NCI-H1092 (cell line): ENCODE measurements at regions not wholly inside any gene's neighbourhood (a gene's known extent, or its start where the extent isn't known, plus 50 kb on each side); places are given as distances from the start of the nearest gene placed in this dataset.

Experiments
- DNase-seq: peaks from one replicate; lab custom pipeline; 2025; lab: John Stamatoyannopoulos, UW

DNA sequence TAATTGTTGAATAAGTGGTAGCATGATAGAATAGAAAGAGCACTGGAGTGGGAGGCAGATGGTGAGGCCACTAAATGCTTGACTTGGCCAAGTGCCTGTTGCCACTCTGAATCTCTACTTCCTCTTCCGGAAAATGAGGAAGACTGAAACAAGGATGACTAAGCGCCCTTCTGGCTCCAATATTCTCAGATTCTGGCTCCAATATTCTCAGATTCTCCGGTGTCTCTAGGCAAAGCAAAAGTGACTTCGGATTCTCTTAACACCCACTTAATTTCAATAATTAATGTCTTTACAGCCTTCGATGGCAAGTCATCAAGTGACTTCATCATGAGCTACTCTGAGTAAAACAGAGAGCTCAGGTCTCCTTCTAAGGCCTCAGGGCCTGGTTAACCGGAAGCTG, 402.2 kb upstream of the FGF13 start:
- DNase-seq: no peak

DNA sequence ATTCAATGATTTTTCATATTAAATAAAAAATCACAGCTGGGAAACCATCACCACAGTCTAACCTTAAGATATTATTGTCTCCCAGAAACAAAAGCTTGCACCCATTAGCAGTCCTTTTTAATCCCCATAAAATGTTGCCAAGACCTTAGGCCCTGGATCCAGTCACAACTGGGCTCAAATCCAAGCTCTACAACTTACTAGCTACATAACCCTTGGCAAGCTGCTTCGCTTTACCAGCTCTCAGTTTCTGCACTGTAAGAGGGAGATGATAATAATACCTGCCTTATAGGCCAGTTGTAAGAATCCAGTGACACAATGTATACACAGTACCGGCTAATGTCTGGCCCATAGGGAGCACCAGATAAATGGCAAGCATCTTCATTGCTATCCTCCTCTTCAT, 400.9 kb upstream of the FGF13 start:
- DNase-seq: peak; percentile 40

DNA sequence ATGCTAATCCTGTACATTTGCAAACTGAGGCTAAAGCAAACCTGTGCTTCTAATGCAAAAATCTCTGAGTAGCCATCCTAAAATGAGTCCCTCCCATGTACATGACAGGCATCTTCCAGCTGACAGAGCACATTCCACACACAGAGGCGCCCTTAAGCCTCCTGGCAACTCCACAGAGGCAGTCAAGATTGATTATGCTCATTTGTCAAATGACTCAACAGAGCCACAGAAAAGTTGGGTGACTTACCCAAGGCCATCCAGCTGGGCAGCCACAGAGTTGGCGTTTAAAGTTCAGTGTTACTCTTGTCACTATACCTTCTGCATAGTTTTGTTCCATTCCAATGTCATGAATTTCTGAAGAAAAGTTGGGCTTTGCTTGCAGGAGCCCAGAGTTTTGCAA, 394.6 kb upstream of the FGF13 start:
- no peak for DNase-seq

DNA sequence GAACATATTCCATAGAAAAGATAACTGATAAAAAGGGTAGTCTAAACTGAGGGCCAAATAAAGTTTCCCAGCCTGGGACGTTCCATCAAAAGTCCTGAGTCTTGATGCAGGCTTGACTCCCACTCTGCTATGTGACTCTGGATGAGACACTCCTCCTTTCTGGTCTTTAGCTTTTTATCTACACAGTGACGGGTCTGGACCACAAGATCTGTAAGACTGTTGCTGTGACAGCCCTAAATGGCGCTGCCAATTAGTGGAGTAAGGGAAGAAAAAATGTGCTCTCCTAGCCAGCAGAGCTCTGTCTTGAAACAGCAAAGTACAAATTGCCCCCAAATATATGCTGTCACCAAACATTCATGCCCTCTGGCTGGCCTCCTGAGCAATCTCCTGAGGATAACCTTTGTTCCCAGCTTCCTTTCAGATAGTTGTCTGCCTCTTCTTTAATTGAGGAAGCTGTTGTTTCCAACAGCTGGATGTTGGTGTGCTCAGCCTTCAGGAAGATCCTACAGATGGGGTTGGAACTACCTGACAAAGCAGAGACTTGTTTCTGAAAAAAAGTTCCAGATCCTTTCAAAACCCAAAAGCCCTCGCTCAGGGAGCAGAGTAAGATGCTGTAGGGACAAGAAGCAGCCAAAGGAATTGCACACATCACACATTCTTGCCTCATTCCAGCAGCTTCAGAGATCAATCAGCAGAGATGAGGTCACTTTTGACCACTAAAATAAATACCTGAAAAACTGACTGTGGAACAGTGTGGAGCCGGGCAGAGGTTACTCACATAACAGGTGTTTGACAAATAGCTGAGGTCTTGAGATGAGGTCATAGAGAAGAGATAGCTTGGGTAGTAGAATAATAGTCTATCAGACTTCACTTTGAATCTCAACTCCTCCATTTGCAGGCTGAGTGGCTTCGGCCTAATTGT, 383.4 kb upstream of the FGF13 start:
- DNase-seq: no peak

DNA sequence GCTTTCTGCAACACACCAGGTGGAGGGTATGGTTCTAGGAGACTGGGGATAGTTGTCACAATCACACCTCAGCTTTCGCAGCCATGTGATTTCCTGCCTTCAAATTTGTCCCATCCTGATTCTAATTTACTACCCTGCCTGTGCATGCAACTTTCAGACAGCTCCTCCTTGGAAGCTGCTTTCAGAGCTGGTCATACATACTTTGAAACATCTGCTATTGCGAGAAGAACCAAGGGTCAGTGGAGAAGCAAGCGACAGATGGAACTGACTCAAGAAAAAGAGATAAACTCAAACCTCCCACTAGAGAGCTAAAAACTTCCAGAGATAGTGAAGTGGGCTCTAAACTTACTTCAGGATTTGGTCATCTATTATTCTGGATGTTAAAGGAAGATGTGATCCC, 381.7 kb upstream of the FGF13 start:
- no peak for DNase-seq

DNA sequence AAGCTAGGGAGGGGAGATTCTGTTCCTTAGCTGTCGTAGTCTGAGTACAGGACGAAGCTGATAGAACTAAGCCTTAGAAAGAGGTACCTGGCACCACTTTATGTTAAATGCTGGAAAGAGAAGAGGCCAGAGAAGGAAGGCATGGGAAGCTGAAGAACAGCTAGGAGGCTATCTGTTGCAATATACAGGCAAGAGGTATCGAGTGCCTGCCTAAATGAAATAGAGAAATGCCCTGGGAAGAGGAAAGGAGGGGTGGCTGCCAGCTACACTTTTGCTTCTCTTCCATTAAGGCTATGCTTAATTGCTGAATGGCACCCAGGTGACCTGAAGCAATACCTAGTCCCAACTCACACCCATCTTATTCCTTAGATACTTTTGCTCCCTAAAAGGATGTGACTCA, 380.4 kb upstream of the FGF13 start:
- no peak for DNase-seq

DNA sequence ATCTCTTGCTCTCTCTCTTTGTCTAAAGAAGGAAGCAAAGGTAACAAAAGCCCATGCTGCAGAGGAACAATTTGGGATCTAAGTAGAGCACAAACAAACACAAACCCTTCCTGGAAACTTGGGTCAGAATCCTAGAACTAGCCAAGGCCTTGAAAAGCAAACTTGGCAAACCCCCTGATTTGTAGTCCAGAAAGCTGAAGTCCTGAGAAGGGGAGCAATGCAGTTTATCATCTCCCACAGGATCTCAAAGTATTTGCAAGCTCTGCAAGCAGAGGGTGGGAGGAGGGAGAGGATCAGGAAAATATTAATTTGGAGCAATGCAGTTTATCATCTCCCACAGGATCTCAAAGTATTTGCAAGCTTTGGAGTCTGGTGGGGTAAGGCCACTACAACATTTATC, 379.5 kb upstream of the FGF13 start:
- no peak for DNase-seq

DNA sequence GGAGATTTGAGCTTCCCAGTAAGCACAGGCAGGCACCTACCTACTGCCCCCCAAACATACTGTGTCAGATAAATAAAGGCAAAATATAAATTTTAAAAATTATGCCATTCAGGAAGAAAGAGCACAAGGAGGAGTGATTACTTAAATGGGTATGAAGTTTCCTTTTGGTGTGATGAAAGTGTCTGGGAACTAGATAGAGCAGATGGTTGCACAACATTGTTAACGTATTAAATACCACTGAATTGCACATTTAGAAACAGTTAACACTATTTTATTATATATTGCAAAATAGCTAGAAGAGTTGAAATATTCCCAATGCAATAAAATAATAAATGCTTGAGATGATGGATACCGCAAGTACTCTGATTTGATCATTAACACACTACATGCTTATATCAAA, 374.7 kb upstream of the FGF13 start:
- no peak for DNase-seq

DNA sequence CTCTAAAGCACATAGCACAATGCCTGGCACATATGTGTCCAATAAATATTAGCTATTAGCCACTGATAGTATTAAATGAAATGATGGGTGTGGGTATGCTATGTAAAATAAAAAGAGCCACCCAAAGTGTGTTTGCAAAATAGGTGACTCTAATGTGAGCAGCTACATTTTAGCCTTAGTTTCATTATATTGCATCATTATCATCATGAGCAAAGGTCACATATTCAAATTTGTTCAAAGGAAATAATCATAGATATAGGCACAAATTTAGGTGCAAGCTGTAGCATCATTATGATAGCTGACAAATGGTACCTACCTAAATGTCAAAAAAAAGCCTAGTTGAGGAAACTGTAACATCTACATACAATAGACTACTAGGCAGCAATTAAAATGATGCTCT, 373.9 kb upstream of the FGF13 start:
- no peak for DNase-seq

DNA sequence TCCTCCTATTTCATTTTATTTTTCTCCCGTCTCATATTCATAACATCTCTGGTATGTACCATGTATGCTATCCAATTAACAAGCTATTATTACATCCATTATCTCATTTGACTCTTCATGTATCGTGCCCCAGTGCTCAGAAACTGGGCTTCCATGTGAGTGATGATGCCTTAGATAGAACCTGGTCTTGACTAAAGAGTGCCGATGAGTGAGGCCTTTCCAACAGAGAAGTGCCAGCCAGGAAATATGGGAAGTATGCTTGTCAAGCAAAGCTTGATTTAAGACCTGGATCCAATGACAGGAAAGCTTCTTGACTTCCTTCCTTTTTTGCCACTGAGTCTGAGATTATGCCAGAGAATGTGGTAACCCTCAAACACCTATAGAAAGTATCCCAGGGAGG, 371.7 kb upstream of the FGF13 start:
- no peak for DNase-seq

DNA sequence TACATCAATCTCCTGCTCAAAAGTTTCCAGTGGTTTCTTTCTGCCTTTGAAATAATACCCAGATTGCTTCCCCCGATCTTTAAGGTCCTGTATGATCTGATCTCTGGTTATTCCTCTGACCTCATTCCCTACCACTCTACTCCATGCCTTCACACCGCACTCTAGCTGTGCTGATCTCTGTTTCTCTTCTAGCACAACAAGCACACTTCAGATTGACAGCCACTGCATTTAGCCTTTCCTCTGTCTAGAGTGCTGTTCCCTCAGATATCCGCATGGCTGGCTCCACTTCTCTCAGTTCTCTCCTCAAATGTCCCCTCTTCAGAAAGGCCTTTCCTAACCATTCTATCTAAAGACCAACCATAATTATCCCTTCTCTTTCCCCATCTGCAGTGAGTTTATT, 370.4 kb upstream of the FGF13 start:
- no peak for DNase-seq

DNA sequence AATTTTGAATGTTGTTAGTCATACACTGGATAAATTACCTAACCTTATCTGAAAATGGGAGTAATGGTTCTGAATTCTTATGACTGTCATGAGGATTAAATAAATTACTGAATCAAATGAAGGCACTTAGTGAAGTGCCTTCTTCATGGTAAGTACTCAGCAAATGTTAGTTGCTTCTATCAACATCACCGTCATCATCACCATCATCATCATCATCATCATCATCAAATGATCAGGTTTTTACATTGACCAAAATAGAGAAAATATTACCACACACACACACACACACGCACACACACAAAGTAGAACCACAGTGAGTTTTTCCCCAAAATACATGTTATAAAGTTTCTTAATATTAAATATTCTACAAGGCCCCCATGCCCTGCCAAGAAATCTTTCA, 368.3 kb upstream of the FGF13 start:
- DNase-seq: no peak

DNA sequence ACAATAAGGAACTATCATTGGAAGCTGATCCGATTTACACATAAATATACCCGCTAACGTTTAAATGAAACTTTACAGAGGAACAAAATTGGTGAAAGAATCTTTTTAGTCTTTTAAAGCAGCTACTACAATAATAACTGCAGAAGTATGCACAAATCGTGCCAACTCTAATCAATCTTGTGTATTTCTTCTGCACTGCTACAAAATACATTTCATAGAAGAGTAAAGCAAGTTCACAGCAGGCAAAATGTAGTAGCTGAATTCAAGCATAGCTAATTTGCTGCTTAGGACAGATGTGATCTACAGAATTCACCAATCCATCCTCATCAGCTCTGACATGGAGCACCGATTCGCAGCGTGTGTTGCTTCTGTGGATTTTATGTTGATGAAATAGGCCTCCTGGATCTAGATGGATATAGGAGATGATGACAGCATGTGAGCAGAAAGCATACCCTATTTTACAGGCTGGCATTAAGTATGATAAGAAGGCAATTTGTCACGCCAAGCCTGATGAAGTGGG, 367.3 kb upstream of the FGF13 start:
- DNase-seq: no peak

DNA sequence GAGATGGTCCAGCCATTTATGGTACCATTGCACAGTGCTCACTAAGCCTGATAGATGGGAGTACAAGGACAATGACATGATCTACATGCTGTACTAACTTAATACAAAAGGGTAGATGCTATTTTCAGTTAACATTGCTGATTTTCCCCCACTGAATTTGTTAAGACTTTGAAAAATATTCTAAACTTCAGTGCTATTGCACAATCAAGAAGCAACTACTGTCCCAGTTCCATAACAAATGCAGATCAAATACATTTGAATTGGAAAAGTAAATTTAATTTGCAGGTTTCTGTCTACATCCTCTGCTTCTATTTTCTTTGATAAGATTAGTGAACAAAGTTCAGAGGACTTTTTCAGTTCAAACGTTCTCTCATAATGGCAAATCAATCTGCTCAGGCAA, 366.8 kb upstream of the FGF13 start:
- no peak for DNase-seq

DNA sequence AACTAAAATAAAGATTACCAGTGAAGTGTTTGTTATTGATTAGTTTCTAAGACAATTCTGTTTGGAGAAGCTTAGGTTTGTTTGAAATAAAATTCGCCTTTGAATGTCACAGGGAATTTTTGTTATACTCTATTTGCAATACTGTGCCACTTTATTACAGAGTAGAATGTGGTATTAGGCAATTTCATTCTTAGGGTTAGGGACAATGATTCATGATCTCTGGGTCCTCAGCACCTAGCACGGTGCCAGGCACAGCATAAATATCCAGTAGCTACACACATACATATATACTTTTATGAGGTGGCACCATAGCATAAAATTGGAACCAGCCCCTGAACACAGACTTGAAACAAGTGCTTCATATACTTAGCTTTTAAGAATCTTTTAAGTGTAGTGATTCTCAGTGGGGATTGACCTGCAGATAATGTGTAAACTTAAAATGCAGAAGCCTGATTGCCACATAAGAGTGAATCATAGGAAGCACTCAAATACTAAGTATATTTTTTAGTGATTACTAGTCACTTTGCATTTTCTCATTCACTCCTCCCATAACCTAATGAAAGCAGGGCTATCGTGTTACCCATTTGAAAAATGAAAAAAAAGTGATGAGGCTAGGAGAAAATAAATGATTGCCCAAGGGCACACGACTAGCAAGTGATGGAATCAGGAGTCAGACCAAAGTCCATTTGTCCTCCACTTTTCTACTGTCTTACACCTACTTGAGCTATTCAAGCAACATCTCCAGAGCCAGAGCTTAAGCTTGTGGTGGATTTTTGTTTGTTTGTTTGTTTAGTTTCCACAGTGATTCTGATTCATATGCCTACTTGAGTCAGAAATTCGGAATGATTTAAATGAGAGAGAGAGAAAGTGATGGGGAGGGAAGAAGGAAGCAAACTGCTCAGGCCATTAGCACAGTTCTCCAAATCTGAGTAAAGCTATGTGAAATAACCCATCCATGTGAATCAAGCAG, 366.0 kb upstream of the FGF13 start:
- DNase-seq: no peak

DNA sequence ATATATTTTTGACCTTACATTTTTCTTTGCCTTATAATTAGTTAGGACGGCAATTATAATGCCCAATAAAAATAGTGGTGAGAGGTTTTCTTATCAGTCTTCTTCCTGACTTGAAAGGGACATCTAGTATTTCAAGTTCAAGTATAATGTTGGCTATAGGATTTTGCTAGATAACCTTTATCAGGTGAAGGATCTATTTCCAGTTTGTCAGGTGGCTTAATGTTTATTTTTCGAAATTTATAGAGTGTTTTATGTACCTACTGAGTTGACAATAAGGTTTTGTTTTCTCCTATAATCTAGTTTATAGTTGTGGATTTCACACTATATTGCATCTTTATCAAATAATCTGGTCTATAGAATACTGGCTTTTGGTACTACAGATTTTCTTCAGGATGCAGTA, 351.8 kb upstream of the FGF13 start:
- DNase-seq: no peak

DNA sequence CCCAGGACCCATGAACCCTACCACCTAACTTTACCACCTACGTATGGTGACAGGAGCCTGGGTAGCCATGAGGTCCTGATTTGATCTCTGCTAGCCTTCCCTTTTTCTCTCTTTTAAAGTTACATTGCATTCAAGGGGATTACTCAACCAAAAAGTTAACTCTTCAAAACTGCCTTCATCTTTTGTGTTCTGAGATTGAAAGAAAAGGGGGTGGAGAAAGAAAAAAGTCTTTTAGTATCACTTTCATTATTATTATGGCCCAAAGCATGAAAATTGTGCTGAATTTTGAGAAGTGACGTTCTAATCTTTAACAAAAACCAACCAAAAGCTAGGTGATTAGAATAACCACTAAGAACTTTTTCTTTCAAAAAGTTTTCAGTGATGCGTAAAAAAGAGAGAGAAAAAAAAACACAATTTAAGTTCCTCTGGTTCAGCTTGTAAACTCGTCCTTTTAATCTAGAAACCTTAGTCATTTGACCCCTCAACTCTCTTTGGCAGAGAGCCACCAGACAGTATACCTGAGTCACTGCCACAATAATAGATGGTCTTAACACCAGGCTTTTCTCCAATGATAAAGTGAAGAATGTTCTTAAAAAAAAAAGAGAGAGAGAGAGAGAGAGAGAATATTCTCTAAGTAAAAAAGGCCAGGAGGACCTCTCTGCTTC, 347.4 kb upstream of the FGF13 start:
- no peak for DNase-seq

DNA sequence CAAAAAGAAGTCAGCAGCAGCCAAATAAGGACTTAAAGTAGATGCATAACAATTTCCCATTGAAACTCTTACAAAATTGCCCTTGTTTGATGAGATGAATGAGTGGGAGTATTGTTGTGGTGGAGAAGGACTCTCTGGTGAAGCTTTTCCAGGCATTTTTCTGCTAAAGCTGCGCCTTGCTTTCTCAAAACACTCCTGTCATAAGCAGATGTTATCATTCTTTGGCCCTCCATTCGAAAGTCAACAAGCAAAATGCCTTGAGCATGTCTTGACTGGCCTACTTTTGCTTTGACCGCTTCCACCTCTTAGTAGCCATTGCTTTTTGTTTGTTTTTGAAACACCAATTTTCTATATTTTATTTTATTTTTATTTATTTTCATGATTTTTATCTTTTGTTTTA, 340.9 kb upstream of the FGF13 start:
- no peak for DNase-seq

DNA sequence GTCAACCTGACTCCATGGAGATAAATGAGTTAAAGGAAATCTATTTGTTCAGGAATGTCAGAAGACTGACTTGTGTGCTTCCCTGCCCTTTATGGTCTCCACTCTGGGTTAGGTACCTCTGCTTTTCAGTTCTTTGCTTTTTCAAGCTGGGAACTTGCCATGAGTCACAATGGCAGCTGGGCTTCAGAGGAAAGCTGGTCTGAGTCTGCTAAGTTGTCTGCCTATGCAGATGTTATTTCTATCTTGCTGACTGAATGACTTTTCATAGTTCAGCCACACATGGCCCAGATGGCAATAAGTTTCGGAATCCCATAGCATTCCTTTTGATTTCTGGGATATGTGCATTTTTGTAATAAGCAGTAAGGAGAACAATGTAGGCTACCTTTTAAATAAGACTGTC, 337.9 kb upstream of the FGF13 start:
- DNase-seq: no peak

DNA sequence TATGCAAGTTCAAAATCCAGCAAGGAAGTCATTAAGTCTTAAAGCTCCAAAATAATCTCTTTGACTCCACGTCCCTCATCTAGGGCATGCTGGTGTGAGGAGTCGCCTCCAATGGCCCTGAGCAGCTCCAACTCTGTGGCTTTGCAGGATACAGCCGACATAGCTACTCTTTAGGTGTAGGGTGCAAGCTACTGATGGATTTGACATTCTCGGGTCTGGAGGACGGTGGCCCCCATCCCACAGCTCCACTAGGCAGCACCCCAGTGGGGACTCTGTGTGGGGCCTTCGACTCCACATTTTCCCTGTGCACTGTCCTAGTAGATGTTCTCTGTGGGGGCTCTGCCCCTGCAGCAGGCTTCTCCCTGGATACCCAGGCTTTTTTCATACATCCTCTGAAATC, 333.2 kb upstream of the FGF13 start:
- no peak for DNase-seq

DNA sequence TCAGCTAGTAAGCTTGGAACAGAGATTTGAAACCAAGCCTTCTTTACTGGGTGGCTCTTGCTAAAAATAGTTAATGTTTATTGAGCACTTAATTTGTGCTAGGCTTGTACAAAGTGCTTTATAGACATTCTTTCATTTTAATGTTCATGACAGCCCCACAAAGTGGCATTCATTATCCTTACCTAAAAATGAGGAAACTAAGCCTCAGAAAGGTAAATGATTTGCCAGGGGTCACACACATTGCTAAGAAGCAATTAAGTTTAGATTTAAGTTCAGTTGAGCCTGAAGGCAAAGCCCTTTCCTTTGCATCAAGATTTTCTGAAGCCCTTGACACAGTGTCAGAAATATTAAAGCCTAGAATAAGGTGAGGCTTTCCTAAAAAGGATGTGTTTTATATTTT, 327.5 kb upstream of the FGF13 start:
- no peak for DNase-seq

DNA sequence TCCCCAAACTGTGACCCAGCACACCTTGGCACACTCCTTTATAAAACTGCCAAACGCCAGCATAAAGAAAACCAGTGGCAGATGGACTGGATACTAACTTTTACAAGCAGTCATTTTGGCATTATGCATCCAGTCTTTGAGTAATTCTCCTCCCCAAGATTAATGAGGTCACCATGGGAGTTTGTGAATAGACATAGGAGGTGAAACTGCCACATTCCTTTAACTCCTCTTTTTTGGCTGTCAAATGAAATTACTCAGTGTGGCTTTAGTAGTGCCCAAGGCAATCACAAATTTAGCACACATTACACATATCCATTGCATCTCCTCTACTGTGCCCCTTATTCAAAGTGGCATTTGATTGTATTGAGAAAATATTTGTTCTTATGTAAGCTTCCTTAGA, 315.3 kb upstream of the FGF13 start:
- no peak for DNase-seq
